ENCODE measurements at regions not wholly inside any gene's neighbourhood (a gene's known extent, or its start where the extent isn't known, plus 50 kb on each side); places are given as distances from the start of the nearest gene placed in this dataset.

DNA sequence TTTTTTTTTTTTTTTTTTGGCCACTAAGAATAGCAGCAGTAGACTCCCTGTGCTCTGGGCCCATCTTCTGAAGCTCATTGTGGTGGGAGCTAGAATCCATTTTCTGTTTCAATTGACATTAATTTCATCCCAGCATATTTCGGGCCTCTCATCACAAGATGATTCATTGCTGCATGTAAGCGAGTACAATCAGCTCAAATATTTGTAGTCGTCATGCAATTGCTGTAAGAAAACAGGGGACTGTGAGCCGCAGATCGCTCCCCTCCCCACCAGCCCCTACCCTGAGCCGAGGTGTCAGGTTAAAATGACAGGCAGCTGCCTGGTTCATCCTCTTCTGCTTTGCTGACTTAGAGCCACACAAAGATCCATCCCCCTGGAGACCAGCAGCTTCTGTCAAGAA is 358.8 kb upstream of the CDH5 start:
- TF ChIP-seq CTCF (IDR thresholded peaks at IDR 0.05), result no peak
- TF ChIP-seq POLR2A (IDR thresholded peaks at IDR 0.05), result no peak
- TF ChIP-seq EP300 (IDR thresholded peaks at IDR 0.05), result no peak
- no peak for TF ChIP-seq POLR2AphosphoS5 (IDR thresholded peaks at IDR 0.05)

Measured in suprapubic skin (tissue), 4 donors.